ENCODE measurements at regions not wholly inside any gene's neighbourhood (a gene's known extent, or its start where the extent isn't known, plus 50 kb on each side); places are given as distances from the start of the nearest gene placed in this dataset.

DNA sequence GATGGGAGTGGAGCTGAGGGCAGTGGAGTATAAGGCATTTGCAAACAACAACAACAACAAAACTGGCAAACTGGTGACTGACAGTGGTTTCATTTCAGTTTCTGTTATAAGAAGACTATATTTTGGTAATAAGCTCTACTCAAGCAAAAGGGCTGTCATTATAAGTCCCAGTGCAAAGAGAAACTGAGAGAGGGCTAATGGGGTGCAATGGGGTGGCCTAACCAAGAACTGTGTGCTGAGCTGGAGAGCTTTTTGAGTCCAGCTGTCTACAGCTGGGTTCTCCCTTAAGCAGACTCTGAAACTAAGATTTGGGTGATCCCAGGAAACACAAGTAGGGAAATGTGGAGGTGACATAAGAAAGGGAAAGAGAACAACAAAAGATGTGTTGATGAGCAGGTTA lies 439.3 kb downstream of the ADRA2A start:
- Histone ChIP-seq H3K36me3 (ENCODE audit: insufficient read depth in 1 of 2, low read depth in 1 of 2) (no peaks in the 10 kb centered on the region), H3K9me3 (no peaks in the 10 kb centered on the region), H3K4me1 (no peaks in the 10 kb centered on the region), H3K4me3 (no peak overlapping the region), H3K27me3 (ENCODE audit: insufficient read depth in 3 of 3, low read length in 2 of 3) (no peaks in the 10 kb centered on the region), H3K27ac (no peak overlapping the region)
- intact Hi-C loops (cut with DNase I) = no loop called here
- DNase-seq (no peak), ATAC-seq (no peak)
- TF ChIP-seq, protein P1, sequence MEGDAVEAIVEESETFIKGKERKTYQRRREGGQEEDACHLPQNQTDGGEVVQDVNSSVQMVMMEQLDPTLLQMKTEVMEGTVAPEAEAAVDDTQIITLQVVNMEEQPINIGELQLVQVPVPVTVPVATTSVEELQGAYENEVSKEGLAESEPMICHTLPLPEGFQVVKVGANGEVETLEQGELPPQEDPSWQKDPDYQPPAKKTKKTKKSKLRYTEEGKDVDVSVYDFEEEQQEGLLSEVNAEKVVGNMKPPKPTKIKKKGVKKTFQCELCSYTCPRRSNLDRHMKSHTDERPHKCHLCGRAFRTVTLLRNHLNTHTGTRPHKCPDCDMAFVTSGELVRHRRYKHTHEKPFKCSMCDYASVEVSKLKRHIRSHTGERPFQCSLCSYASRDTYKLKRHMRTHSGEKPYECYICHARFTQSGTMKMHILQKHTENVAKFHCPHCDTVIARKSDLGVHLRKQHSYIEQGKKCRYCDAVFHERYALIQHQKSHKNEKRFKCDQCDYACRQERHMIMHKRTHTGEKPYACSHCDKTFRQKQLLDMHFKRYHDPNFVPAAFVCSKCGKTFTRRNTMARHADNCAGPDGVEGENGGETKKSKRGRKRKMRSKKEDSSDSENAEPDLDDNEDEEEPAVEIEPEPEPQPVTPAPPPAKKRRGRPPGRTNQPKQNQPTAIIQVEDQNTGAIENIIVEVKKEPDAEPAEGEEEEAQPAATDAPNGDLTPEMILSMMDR (IDR thresholded peaks at IDR 0.05) = no peak

DNA sequence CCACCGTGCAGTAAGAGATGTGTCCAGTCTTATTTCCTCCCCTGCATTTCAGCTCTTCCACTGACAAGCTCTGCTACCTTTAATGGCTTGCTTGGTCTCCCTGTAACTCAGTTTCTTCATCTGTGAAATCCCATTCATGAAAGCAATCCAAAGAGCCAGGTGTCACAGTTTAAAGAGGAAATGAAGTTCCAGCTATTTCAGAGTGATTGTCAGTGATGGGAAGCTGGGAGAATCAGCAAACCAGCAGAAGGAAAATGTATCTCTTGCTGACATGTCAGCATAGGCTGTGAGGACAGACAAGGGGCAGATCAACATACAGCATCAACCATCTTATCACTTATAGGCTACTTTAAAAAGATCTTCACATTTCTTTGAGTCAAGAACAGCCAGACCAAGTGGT lies 445.3 kb downstream of the ADRA2A start:
- intact Hi-C loops (cut with DNase I) = no loop called here
- DNase-seq = no peak
- Histone ChIP-seq H3K36me3 (ENCODE audit: insufficient read depth in 1 of 2, low read depth in 1 of 2) (no peaks in the 10 kb centered on the region), H3K9me3 (no peaks in the 10 kb centered on the region), H3K27me3 (ENCODE audit: insufficient read depth in 3 of 3, low read length in 2 of 3) (no peaks in the 10 kb centered on the region), H3K27ac (no peak overlapping the region), H3K4me1 (no peaks in the 10 kb centered on the region), H3K4me3 (no peak overlapping the region)
- ATAC-seq = no peak
- WGBS, 3 donors = 61 to 71% (median 67%) methylated on average over 1 of the region's 1 CpG
- TF ChIP-seq, protein P1 (IDR thresholded peaks at IDR 0.05) = no peak

DNA sequence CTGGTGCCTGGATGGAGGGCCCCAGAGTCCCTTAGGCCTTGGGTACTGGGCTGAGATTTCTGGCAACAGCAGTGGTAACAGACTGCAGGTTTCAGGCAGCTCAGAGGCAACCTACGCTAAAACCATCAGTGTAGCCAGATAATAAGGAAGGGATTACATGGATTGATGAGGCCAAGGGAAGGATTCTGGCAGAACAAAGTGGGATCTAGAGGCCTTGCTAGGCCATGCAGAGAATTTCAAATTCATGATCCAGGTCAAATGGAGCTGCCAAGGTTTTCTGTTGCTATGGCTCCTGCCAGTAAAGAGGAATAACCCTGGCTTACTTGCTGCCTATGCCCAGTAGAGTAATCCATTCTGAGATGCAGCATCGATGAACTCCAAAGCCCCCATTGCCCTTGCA lies 445.7 kb downstream of the ADRA2A start:
- no peak for DNase-seq
- intact Hi-C loops (cut with DNase I) = no loop called here
- H3K9me3 ChIP-seq = no peaks in the 10 kb centered on the region
- no peaks in the 10 kb centered on the region for H3K27me3 ChIP-seq (ENCODE audit: insufficient read depth in 3 of 3, low read length in 2 of 3)
- H3K4me3 ChIP-seq = no peak overlapping the region
- H3K4me1 ChIP-seq = no peaks in the 10 kb centered on the region
- 39 to 63% (median 59%) methylated on average over 2 of the region's 2 CpGs for WGBS, 3 donors
- H3K36me3 ChIP-seq (ENCODE audit: insufficient read depth in 1 of 2, low read depth in 1 of 2) = no peaks in the 10 kb centered on the region
- TF ChIP-seq, protein P1 (IDR thresholded peaks at IDR 0.05) = no peak
- no peak for ATAC-seq
- H3K27ac ChIP-seq = no peak overlapping the region

DNA sequence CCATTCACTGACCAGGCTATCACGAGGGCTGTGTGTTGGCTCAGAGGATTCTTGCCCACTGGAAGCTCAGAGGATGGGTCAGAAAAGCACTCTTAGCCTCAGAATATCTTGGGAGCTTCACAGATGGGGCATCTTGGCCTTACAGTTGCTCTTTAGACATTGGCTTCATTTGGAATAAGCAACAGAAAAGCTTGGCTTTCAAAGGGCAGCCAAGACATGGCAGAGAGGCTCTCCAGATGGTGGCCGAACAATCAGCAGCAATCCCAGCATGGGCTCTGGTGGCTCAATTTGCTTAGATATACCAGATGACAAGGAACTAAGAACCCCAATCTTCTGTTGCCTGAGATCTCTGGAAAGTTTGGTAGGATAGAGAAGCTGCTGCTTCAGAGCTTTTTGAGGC lies 446.2 kb downstream of the ADRA2A start:
- H3K27me3 ChIP-seq (ENCODE audit: insufficient read depth in 3 of 3, low read length in 2 of 3) = no peaks in the 10 kb centered on the region
- no peak overlapping the region for H3K4me3 ChIP-seq
- ATAC-seq (no peak), DNase-seq (no peak)
- TF ChIP-seq, protein P1 (IDR thresholded peaks at IDR 0.05) = no peak
- no peaks in the 10 kb centered on the region for H3K4me1 ChIP-seq
- 55 to 82% (median 62%) methylated on average over 2 of the region's 2 CpGs for WGBS, 3 donors
- intact Hi-C loops (cut with DNase I) = no loop called here
- H3K9me3 ChIP-seq = no peaks in the 10 kb centered on the region
- no peak overlapping the region for H3K27ac ChIP-seq
- H3K36me3 ChIP-seq (ENCODE audit: insufficient read depth in 1 of 2, low read depth in 1 of 2) = no peaks in the 10 kb centered on the region

DNA sequence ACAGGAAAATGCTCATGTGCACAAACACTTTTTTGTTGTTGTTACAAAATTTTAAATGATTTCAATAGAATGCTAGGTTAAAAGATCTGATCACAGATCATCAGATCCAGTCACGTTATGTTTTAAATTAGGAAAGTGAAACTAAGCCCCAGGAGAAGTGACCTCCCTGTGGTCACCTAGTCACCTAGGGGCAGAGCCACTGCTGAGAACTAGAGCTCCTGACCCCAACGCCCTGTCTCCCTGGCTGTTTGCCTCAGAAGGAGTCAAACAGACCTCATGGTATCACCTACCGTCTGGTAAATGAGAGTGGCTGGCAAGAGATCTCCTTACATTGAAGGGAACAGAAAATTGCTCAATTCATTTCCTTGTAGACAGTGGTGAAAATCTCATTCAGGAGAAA lies 447.3 kb downstream of the ADRA2A start:
- no peak overlapping the region for H3K4me3 ChIP-seq
- TF ChIP-seq, protein P1 (IDR thresholded peaks at IDR 0.05) = no peak
- H3K9me3 ChIP-seq = no peaks in the 10 kb centered on the region
- WGBS, 3 donors = 56 to 67% (median 64%) methylated on average over 3 of the region's 3 CpGs
- no peak for ATAC-seq
- H3K27me3 ChIP-seq (ENCODE audit: insufficient read depth in 3 of 3, low read length in 2 of 3) = no peaks in the 10 kb centered on the region
- H3K4me1 ChIP-seq = no peaks in the 10 kb centered on the region
- intact Hi-C loops (cut with DNase I) = no loop called here
- no peaks in the 10 kb centered on the region for H3K36me3 ChIP-seq (ENCODE audit: insufficient read depth in 1 of 2, low read depth in 1 of 2)
- no peak overlapping the region for H3K27ac ChIP-seq
- no peak for DNase-seq
